ENCODE measurements at regions not wholly inside any gene's neighbourhood (a gene's known extent, or its start where the extent isn't known, plus 50 kb on each side); places are given as distances from the start of the nearest gene placed in this dataset.

- TF ChIP-seq CTCF (IDR thresholded peaks at IDR 0.05) (no peak), POLR2A (IDR thresholded peaks at IDR 0.05) (no peak)
Measured at GRCh38 chr22:22735695-22736611, 91.5 kb downstream of the GGTLC2 start.

Data from gastroesophageal sphincter (tissue), 3 donors.